GM23338 (cell line): ENCODE measurements at regions not wholly inside any gene's neighbourhood (a gene's known extent, or its start where the extent isn't known, plus 50 kb on each side); places are given as distances from the start of the nearest gene placed in this dataset.
A peak's percentile ranks its signal among the peaks of the same experiment; 100 is the strongest.

ENCODE experiments used
- ATAC-seq: fragments of 200-7000 bp; cut with Tn5 transposase; 3 replicates; pipeline ENCODE4 v1.9.1; 2020
- DNase-seq: peaks from one replicate; pipeline ENCODE4 v3.0.0-alpha.2; 2015; ENCODE audit warnings: low spot score
- H2AFZ ChIP-seq: fragments of 200-600 bp; sonication (generic); 2 replicates; pipeline ENCODE4 v1.8.0; 2016; ENCODE audit warnings: antibody characterized with exemption, mild to moderate bottlenecking, moderate library complexity
- H3F3A ChIP-seq: fragments of 200-600 bp; sonication (generic); replicated peaks from 2 replicates; pipeline ENCODE4 v1.8.0; 2017; ENCODE audit warnings: antibody characterized with exemption, mixed run types, low read depth
- H3K27ac ChIP-seq: fragments of 200-600 bp; sonication (generic); 2 replicates; pipeline ENCODE4 v1.6.1; 2016; ENCODE audit warnings: low read depth
- H3K27me3 ChIP-seq: fragments of 200-600 bp; sonication (generic); 2 replicates; pipeline ENCODE4 v1.8.0; 2016; ENCODE audit warnings: mild to moderate bottlenecking, mixed run types, moderate library complexity; ENCODE audit not compliant: insufficient read depth
- H3K36me3 ChIP-seq: fragments of 200-600 bp; sonication (generic); 2 replicates; pipeline ENCODE4 v1.8.0; 2016; ENCODE audit warnings: mild to moderate bottlenecking; ENCODE audit not compliant: insufficient read depth
- H3K4me1 ChIP-seq: fragments of 200-600 bp; sonication (generic); 2 replicates; pipeline ENCODE4 v1.8.0; 2016; ENCODE audit warnings: mild to moderate bottlenecking, moderate library complexity; ENCODE audit not compliant: insufficient read depth
- H3K4me2 ChIP-seq: fragments of 200-600 bp; sonication (generic); 2 replicates; pipeline ENCODE4 v1.7.1; 2017; ENCODE audit warnings: mixed run types
- H3K4me3 ChIP-seq: fragments of 200-600 bp; sonication (generic); 2 replicates; pipeline ENCODE4 v1.6.1; 2016; ENCODE audit warnings: mixed run types
- H3K79me2 ChIP-seq: fragments of 200-600 bp; sonication (generic); replicated peaks from 2 replicates; pipeline ENCODE4 v1.8.0; 2017; ENCODE audit warnings: mild to moderate bottlenecking; ENCODE audit not compliant: insufficient read depth
- H3K9me2 ChIP-seq: fragments of 200-600 bp; sonication (generic); 2 replicates; pipeline ENCODE4 v1.8.0; 2017; ENCODE audit not compliant: insufficient read depth
- H4K20me1 ChIP-seq: fragments of 200-600 bp; sonication (generic); replicated peaks from 2 replicates; pipeline ENCODE4 v1.8.0; 2017; ENCODE audit warnings: mild to moderate bottlenecking; ENCODE audit not compliant: insufficient read depth
- H3K27ac Mint-ChIP-seq: 2 replicates; pipeline ENCODE4 v1.8.0; 2020; ENCODE audit warnings: inconsistent platforms, mild to moderate bottlenecking, moderate library complexity, mixed read lengths
- H3K27me3 Mint-ChIP-seq: 3 replicates; pipeline ENCODE4 v1.8.0; 2022; ENCODE audit warnings: low read depth, mild to moderate bottlenecking, moderate library complexity, mixed read lengths, inconsistent platforms; ENCODE audit not compliant: insufficient read depth, poor library complexity
- H3K36me3 Mint-ChIP-seq: 3 replicates; pipeline ENCODE4 v1.8.0; 2021; ENCODE audit warnings: low read depth, mild to moderate bottlenecking, inconsistent platforms, moderate library complexity, mixed read lengths
- H3K4me1 Mint-ChIP-seq: 3 replicates; pipeline ENCODE4 v1.8.0; 2020; ENCODE audit warnings: mild to moderate bottlenecking, inconsistent platforms, mixed read lengths
- H3K4me3 Mint-ChIP-seq: 3 replicates; pipeline ENCODE4 v1.8.0; 2021; ENCODE audit warnings: moderate library complexity, mild to moderate bottlenecking, inconsistent platforms, mixed read lengths
- H3K9me3 Mint-ChIP-seq: 3 replicates; pipeline ENCODE4 v1.8.0; 2020; ENCODE audit warnings: moderate library complexity, mild to moderate bottlenecking, inconsistent platforms, mixed read lengths
- CREB1 ChIP-seq: fragments of 250-450 bp; sonication (Bioruptor Pico); IDR thresholded peaks from 2 replicates; pipeline ENCODE4 v1.5.0; 2020; ENCODE audit warnings: low read depth, mild to moderate bottlenecking, moderate library complexity
- EZH2 ChIP-seq: fragments of 200-600 bp; sonication (generic); IDR thresholded peaks from one replicate; pipeline ENCODE4 v1.8.0; 2017; ENCODE audit warnings: antibody characterized with exemption, mild to moderate bottlenecking, low read depth; ENCODE audit not compliant: unreplicated experiment
- EZH2phosphoT487 ChIP-seq: fragments of 200-600 bp; sonication (generic); IDR thresholded peaks from one replicate; pipeline ENCODE4 v1.8.1; 2018; ENCODE audit warnings: antibody characterized with exemption; ENCODE audit not compliant: unreplicated experiment
- NANOG ChIP-seq: IDR thresholded peaks from 2 replicates; pipeline ENCODE4 v1.6.1; 2016; ENCODE audit warnings: antibody characterized with exemption, borderline replicate concordance
- REST ChIP-seq: IDR thresholded peaks from one replicate; pipeline ENCODE4 v1.6.1; 2018; ENCODE audit warnings: antibody characterized with exemption; ENCODE audit not compliant: unreplicated experiment
- STAT1 ChIP-seq: IDR thresholded peaks from one replicate; pipeline ENCODE4 v1.6.1; 2016; ENCODE audit warnings: antibody characterized with exemption; ENCODE audit not compliant: unreplicated experiment
- ZNF331 ChIP-seq: fragments of 250-450 bp; sonication (Bioruptor Pico); IDR thresholded peaks from 2 replicates; pipeline ENCODE4 v1.5.0; 2020; ENCODE audit warnings: low read depth, mild to moderate bottlenecking, moderate library complexity
- ZNF462 ChIP-seq: fragments of 250-450 bp; sonication (Bioruptor Pico); IDR thresholded peaks from 2 replicates; pipeline ENCODE4 v1.5.0; 2020; ENCODE audit warnings: mild to moderate bottlenecking, moderate library complexity
- TF ChIP-seq, protein P1 (sequence below): IDR thresholded peaks from 2 replicates; pipeline ENCODE4 v1.6.1; 2016; ENCODE audit warnings: antibody characterized with exemption

- no peak for TF ChIP-seq CREB1
- TF ChIP-seq STAT1 = no peak
- no peak for TF ChIP-seq ZNF331 (CRISPR knock-in tag)
- TF ChIP-seq EZH2 = no peak
- no peak for TF ChIP-seq EZH2phosphoT487
- no peak for TF ChIP-seq REST
These were observed 147.2 kb downstream of the NDUFA12 start (continued) for GRCh38 chr12:94856324-94856723.

DNA sequence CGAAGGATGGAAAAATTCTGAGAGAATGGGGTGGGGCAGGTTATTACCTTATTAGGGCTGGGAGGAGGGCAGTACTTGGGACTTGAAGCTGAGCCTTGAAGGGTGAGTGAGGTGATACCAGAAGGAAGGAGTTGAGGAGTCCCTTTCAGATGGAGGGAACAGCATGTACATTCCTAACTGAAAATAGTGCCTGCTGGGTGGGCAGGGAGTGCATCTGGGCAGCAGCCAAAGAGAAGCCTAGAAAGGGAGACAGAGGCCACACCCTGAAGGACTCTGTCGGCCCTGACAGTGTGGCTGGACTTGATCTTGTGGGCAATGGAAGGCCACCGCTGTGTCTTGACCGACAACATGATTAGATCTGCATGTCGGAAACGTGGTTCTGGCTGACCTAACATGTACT lies 147.6 kb downstream of the NDUFA12 start:
- Histone ChIP-seq H3K9me2 (no peaks in the 10 kb centered on the region), H3F3A (no peaks in the 10 kb centered on the region), H2AFZ (peak overlapping the region; percentile 7; the same call in 1 of the 2 replicates), H4K20me1 (no peaks in the 10 kb centered on the region), H3K27ac (no peak overlapping the region), H3K4me3 (no peak overlapping the region), H3K27me3 (no peaks in the 10 kb centered on the region), H3K4me1 (no peaks in the 10 kb centered on the region; the same call in 1 of the 2 replicates), H3K4me2 (no peak overlapping the region), H3K36me3 (no peaks in the 10 kb centered on the region), H3K79me2 (no peaks in the 10 kb centered on the region)
- no peak overlapping the region for H3K27ac Mint-ChIP-seq
- H3K27me3 Mint-ChIP-seq = no peaks in the 10 kb centered on the region
- no peak for TF ChIP-seq CREB1
- TF ChIP-seq, protein P1, sequence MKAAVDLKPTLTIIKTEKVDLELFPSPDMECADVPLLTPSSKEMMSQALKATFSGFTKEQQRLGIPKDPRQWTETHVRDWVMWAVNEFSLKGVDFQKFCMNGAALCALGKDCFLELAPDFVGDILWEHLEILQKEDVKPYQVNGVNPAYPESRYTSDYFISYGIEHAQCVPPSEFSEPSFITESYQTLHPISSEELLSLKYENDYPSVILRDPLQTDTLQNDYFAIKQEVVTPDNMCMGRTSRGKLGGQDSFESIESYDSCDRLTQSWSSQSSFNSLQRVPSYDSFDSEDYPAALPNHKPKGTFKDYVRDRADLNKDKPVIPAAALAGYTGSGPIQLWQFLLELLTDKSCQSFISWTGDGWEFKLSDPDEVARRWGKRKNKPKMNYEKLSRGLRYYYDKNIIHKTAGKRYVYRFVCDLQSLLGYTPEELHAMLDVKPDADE = no peak
- no peak for TF ChIP-seq NANOG
- no peak for TF ChIP-seq ZNF462 (CRISPR knock-in tag)
- ATAC-seq (no peak), DNase-seq (no peak)
- no peaks in the 10 kb centered on the region for H3K9me3 Mint-ChIP-seq
- no peak overlapping the region for H3K4me3 Mint-ChIP-seq
- peaks cover 5% of the 10 kb centered on the region; the same call in 2 of the 3 replicates for H3K4me1 Mint-ChIP-seq
- no peaks in the 10 kb centered on the region for H3K36me3 Mint-ChIP-seq
